ENCODE measurements at regions not wholly inside any gene's neighbourhood (a gene's known extent, or its start where the extent isn't known, plus 50 kb on each side); places are given as distances from the start of the nearest gene placed in this dataset.
"Not testable (repeated sequence)": the region's sequence is repeated elsewhere in the genome, so short reads cannot be mapped to it uniquely, and the experiment has no call there.

GRCh38 chr2:95686056-95686825, 94.4 kb downstream of the TRIM43 start:
- DNase-seq: not testable (repeated sequence)

GRCh38 chr2:95687852-95688251, 96.1 kb downstream of the TRIM43 start:
- not testable (repeated sequence) for DNase-seq

GRCh38 chr2:95691210-95691609, 99.4 kb downstream of the TRIM43 start:
- not testable (repeated sequence) for DNase-seq

- not testable (repeated sequence) for DNase-seq
These were observed 101.5 kb downstream of the TRIM43 start for GRCh38 chr2:95693071-95693846.

- no peak for DNase-seq
These were observed 103.8 kb downstream of the TRIM43 start for GRCh38 chr2:95695613-95696012.

- no peak for DNase-seq
These were observed 106.3 kb downstream of the TRIM43 start for GRCh38 chr2:95698146-95698545.

GRCh38 chr2:95699201-95700184, 107.7 kb downstream of the TRIM43 start:
- DNase-seq: not testable (repeated sequence)

- DNase-seq: no peak
These were observed 108.7 kb downstream of the TRIM43 start for GRCh38 chr2:95700519-95700918.

- DNase-seq: no peak
These were observed 110.7 kb downstream of the TRIM43 start for GRCh38 chr2:95702471-95702870.

GRCh38 chr2:95707161-95707560, 115.4 kb downstream of the TRIM43 start:
- DNase-seq: not testable (repeated sequence)

- no peak for DNase-seq
These were observed 116.0 kb downstream of the TRIM43 start for GRCh38 chr2:95707837-95708236.

GRCh38 chr2:95709831-95710230, 118.0 kb downstream of the TRIM43 start:
- DNase-seq: no peak

GRCh38 chr2:95713470-95714177, 121.8 kb downstream of the TRIM43 start:
- not testable (repeated sequence) for DNase-seq

GRCh38 chr2:95714398-95714797, 122.6 kb downstream of the TRIM43 start:
- not testable (repeated sequence) for DNase-seq

- no peak for DNase-seq
These were observed 127.8 kb downstream of the TRIM43 start for GRCh38 chr2:95719473-95720060.

- DNase-seq: no peak
These were observed 129.9 kb downstream of the TRIM43 start for GRCh38 chr2:95721726-95722125.

- DNase-seq: no peak
These were observed 130.4 kb downstream of the TRIM43 start for GRCh38 chr2:95722131-95722697.

- DNase-seq: not testable (repeated sequence)
These were observed 131.9 kb downstream of the TRIM43 start for GRCh38 chr2:95723627-95724210.

- not testable (repeated sequence) for DNase-seq
These were observed 133.4 kb downstream of the TRIM43 start for GRCh38 chr2:95725191-95725590.

GRCh38 chr2:95725677-95726076, 133.9 kb downstream of the TRIM43 start:
- not testable (repeated sequence) for DNase-seq

GRCh38 chr2:95727420-95727819, 135.6 kb downstream of the TRIM43 start:
- not testable (repeated sequence) for DNase-seq
